ENCODE measurements at regions not wholly inside any gene's neighbourhood (a gene's known extent, or its start where the extent isn't known, plus 50 kb on each side); places are given as distances from the start of the nearest gene placed in this dataset.

GRCh38 chr2:128714285-128714684 lies 395.6 kb upstream of the HS6ST1 start:
- H3K4me3 ChIP-seq (ENCODE audit: low read depth, low read length) = no peak overlapping the region
- no peak for TF ChIP-seq CTCF (IDR thresholded peaks at IDR 0.05; ENCODE audit: insufficient read depth, low read length)
- DNase-seq (ENCODE audit: low read depth) = no peak

GRCh38 chr2:128714851-128715312 lies 396.2 kb upstream of the HS6ST1 start:
- TF ChIP-seq CTCF (IDR thresholded peaks at IDR 0.05; ENCODE audit: insufficient read depth, low read length) = no peak
- DNase-seq (ENCODE audit: low read depth) = no peak

GRCh38 chr2:128715360-128715759 lies 396.7 kb upstream of the HS6ST1 start:
- no peak for TF ChIP-seq CTCF (IDR thresholded peaks at IDR 0.05; ENCODE audit: insufficient read depth, low read length)
- H3K4me3 ChIP-seq (ENCODE audit: low read depth, low read length) = no peak overlapping the region
- no peak for DNase-seq (ENCODE audit: low read depth)

More at GRCh38 chr2:128714851-128715312, 396.2 kb upstream of the HS6ST1 start:
- H3K4me3 ChIP-seq (ENCODE audit: low read depth, low read length) = no peak overlapping the region

- DNase-seq (ENCODE audit: low read depth) = no peak
- TF ChIP-seq CTCF (IDR thresholded peaks at IDR 0.05; ENCODE audit: insufficient read depth, low read length) = no peak
- H3K4me3 ChIP-seq (ENCODE audit: low read depth, low read length) = no peak overlapping the region
These were observed 397.6 kb upstream of the HS6ST1 start for GRCh38 chr2:128716299-128716721.

- no peak for TF ChIP-seq CTCF (IDR thresholded peaks at IDR 0.05; ENCODE audit: insufficient read depth, low read length)
- no peak for DNase-seq (ENCODE audit: low read depth)
These were observed 399.4 kb upstream of the HS6ST1 start for GRCh38 chr2:128717758-128718710.

GRCh38 chr2:128720080-128721022 lies 401.7 kb upstream of the HS6ST1 start:
- DNase-seq (ENCODE audit: low read depth) = no peak
- peak; percentile 18 for TF ChIP-seq CTCF (IDR thresholded peaks at IDR 0.05; ENCODE audit: insufficient read depth, low read length)
- H3K4me3 ChIP-seq (ENCODE audit: low read depth, low read length) = no peak overlapping the region

More at GRCh38 chr2:128717758-128718710, 399.4 kb upstream of the HS6ST1 start:
- H3K4me3 ChIP-seq (ENCODE audit: low read depth, low read length) = no peak overlapping the region

All from fibroblast of the aortic adventitia (primary cell).